Stimulated activated CD8-positive, alpha-beta memory T cell treated with anti-CD3 and anti-CD28 coated beads, Interleukin-7, amount 100 ng/mL, for 1 hour (primary cell): ENCODE measurements at regions not wholly inside any gene's neighbourhood (a gene's known extent, or its start where the extent isn't known, plus 50 kb on each side); places are given as distances from the start of the nearest gene placed in this dataset.

Source experiments
- DNase-seq, 2 donors: peaks; one replicate each; pipeline ENCODE4 v3.0.0-alpha.2; 2020; ENCODE audit warnings: low read depth in 2 of 2

- DNase-seq, result no peak
Observed at GRCh38 chr17:33514369-33514768, 221.3 kb upstream of the ASIC2 start.

- DNase-seq, result no peak
Observed at GRCh38 chr17:33515974-33516373, 222.9 kb upstream of the ASIC2 start.

- no peak for DNase-seq
Observed at GRCh38 chr17:33516645-33517044, 223.6 kb upstream of the ASIC2 start.

GRCh38 chr17:33517746-33518145, 224.7 kb upstream of the ASIC2 start:
- DNase-seq, result no peak

- DNase-seq, result no peak
Observed at GRCh38 chr17:33519692-33520091, 226.6 kb upstream of the ASIC2 start.

- DNase-seq, result peak in 1 of 2 donors; percentile 9
Observed at GRCh38 chr17:33520426-33521330, 227.6 kb upstream of the ASIC2 start.

GRCh38 chr17:33521784-33522183, 228.7 kb upstream of the ASIC2 start:
- no peak for DNase-seq

GRCh38 chr17:33522623-33523022, 229.5 kb upstream of the ASIC2 start:
- no peak for DNase-seq

- DNase-seq, result no peak
Observed at GRCh38 chr17:33523577-33523981, 230.5 kb upstream of the ASIC2 start.

GRCh38 chr17:33525186-33525585, 232.1 kb upstream of the ASIC2 start:
- DNase-seq, result no peak

GRCh38 chr17:33526717-33527116, 233.6 kb upstream of the ASIC2 start:
- DNase-seq, result no peak

GRCh38 chr17:33527290-33527689, 234.2 kb upstream of the ASIC2 start:
- DNase-seq, result no peak

- DNase-seq, result no peak
Observed at GRCh38 chr17:33528846-33529245, 235.8 kb upstream of the ASIC2 start.

GRCh38 chr17:33529816-33530215, 236.7 kb upstream of the ASIC2 start:
- DNase-seq, result no peak

- no peak for DNase-seq
Observed at GRCh38 chr17:33531311-33531710, 238.2 kb upstream of the ASIC2 start.

- DNase-seq, result no peak
Observed at GRCh38 chr17:33534087-33534486, 241.0 kb upstream of the ASIC2 start.

- DNase-seq, result no peak
Observed at GRCh38 chr17:33545124-33545523, 252.0 kb upstream of the ASIC2 start.

- no peak for DNase-seq
Observed at GRCh38 chr17:33550261-33550660, 257.2 kb upstream of the ASIC2 start.

- no peak for DNase-seq
Observed at GRCh38 chr17:33551075-33551474, 258.0 kb upstream of the ASIC2 start.

- no peak for DNase-seq
Observed at GRCh38 chr17:33551911-33552310, 258.8 kb upstream of the ASIC2 start.

GRCh38 chr17:33560165-33560564, 267.1 kb upstream of the ASIC2 start:
- no peak for DNase-seq

GRCh38 chr17:33560871-33561270, 267.8 kb upstream of the ASIC2 start:
- DNase-seq, result no peak

GRCh38 chr17:33561569-33562334, 268.7 kb upstream of the ASIC2 start:
- DNase-seq, result no peak
